HUES64 (cell line): ENCODE measurements at regions not wholly inside any gene's neighbourhood (a gene's known extent, or its start where the extent isn't known, plus 50 kb on each side); places are given as distances from the start of the nearest gene placed in this dataset.

Experiments used
- H3K27ac ChIP-seq: 2 replicates; pipeline ENCODE4 v1.7.0; 2013; ENCODE audit warnings: low read depth, low read length, inconsistent platforms
- H3K27me3 ChIP-seq: 2 replicates; pipeline ENCODE4 v1.6.1; 2013; ENCODE audit warnings: mild to moderate bottlenecking, low read length; ENCODE audit not compliant: insufficient read depth
- H3K36me3 ChIP-seq: 2 replicates; pipeline ENCODE4 v1.6.1; 2013; ENCODE audit warnings: mild to moderate bottlenecking, low read length; ENCODE audit not compliant: insufficient read depth
- H3K4me1 ChIP-seq: 2 replicates; pipeline ENCODE4 v1.6.1; 2013; ENCODE audit warnings: mild to moderate bottlenecking, low read length, moderate library complexity; ENCODE audit not compliant: insufficient read depth
- H3K4me3 ChIP-seq: 2 replicates; pipeline ENCODE4 v1.5.1; 2013; ENCODE audit warnings: mild to moderate bottlenecking, low read length, moderate library complexity
- H3K9ac ChIP-seq: 2 replicates; pipeline ENCODE4 v1.6.1; 2013; ENCODE audit warnings: mild to moderate bottlenecking, low read depth, low read length
- H3K9me3 ChIP-seq: 2 replicates; pipeline ENCODE4 v1.6.1; 2013; ENCODE audit warnings: low read depth, low read length; ENCODE audit not compliant: insufficient read depth
- WGBS: fragments of 150-250, 120-280 bp; methylation state at CpG from one replicate; pipeline ENCODE4 v1.1.7; 2013; ENCODE audit warnings: missing lambda C conversion rate; 5-methylcytosine and 5-hydroxymethylcytosine counted together

- Histone ChIP-seq H3K27me3 (no peaks in the 10 kb centered on the region), H3K4me3 (no peak overlapping the region), H3K9ac (no peak overlapping the region), H3K36me3 (no peaks in the 10 kb centered on the region), H3K9me3 (no peaks in the 10 kb centered on the region), H3K27ac (no peak overlapping the region), H3K4me1 (no peaks in the 10 kb centered on the region)
- 95% methylated on average over 36 of the region's 36 CpGs for WGBS
Observed at GRCh38 chr18:70429847-70430500, 141.1 kb downstream of the SOCS6 start.

- whole genome bisulfite sequencing: 92% methylated on average over 1 of the region's 1 CpG
Observed at GRCh38 chr18:70428439-70428838, 139.6 kb downstream of the SOCS6 start.

GRCh38 chr18:70426818-70427217 lies 138.0 kb downstream of the SOCS6 start:
- Histone ChIP-seq H3K9ac (no peak overlapping the region), H3K27ac (no peak overlapping the region), H3K9me3 (no peaks in the 10 kb centered on the region), H3K4me3 (no peak overlapping the region), H3K4me1 (peaks cover 23% of the 10 kb centered on the region), H3K36me3 (no peaks in the 10 kb centered on the region), H3K27me3 (no peaks in the 10 kb centered on the region)
- WGBS: 96% methylated on average over 9 of the region's 9 CpGs

More at GRCh38 chr18:70428439-70428838, 139.6 kb downstream of the SOCS6 start:
- Histone ChIP-seq H3K9ac (no peak overlapping the region), H3K36me3 (no peaks in the 10 kb centered on the region), H3K4me3 (no peak overlapping the region), H3K27me3 (no peaks in the 10 kb centered on the region), H3K9me3 (no peaks in the 10 kb centered on the region), H3K4me1 (peaks cover 7% of the 10 kb centered on the region; the same call in 1 of the 2 replicates), H3K27ac (no peak overlapping the region)

GRCh38 chr18:70425236-70425635 lies 136.4 kb downstream of the SOCS6 start:
- Histone ChIP-seq H3K9me3 (no peaks in the 10 kb centered on the region), H3K27me3 (no peaks in the 10 kb centered on the region), H3K4me1 (peaks cover 27% of the 10 kb centered on the region), H3K4me3 (no peak overlapping the region), H3K9ac (no peak overlapping the region), H3K27ac (no peak overlapping the region), H3K36me3 (no peaks in the 10 kb centered on the region)
- WGBS: 95% methylated on average over 3 of the region's 3 CpGs

- Histone ChIP-seq H3K4me1 (peaks cover 27% of the 10 kb centered on the region), H3K27me3 (no peaks in the 10 kb centered on the region), H3K4me3 (no peak overlapping the region), H3K27ac (no peak overlapping the region), H3K9me3 (no peaks in the 10 kb centered on the region), H3K9ac (no peak overlapping the region), H3K36me3 (no peaks in the 10 kb centered on the region)
- 85% methylated on average over 4 of the region's 4 CpGs for WGBS
Observed at GRCh38 chr18:70423988-70424387, 135.1 kb downstream of the SOCS6 start.

GRCh38 chr18:70423120-70423519 lies 134.3 kb downstream of the SOCS6 start:
- Histone ChIP-seq H3K27ac (no peak overlapping the region), H3K4me3 (no peak overlapping the region), H3K27me3 (no peaks in the 10 kb centered on the region), H3K9ac (no peak overlapping the region), H3K36me3 (no peaks in the 10 kb centered on the region), H3K4me1 (peaks cover 27% of the 10 kb centered on the region), H3K9me3 (no peaks in the 10 kb centered on the region)
- WGBS: 65% methylated on average over 5 of the region's 5 CpGs

- Histone ChIP-seq H3K4me3 (no peak overlapping the region), H3K9me3 (no peaks in the 10 kb centered on the region), H3K36me3 (no peaks in the 10 kb centered on the region), H3K9ac (no peak overlapping the region), H3K4me1 (peaks cover 27% of the 10 kb centered on the region), H3K27ac (no peak overlapping the region), H3K27me3 (no peaks in the 10 kb centered on the region)
- 79% methylated on average over 1 of the region's 1 CpG for WGBS
Observed at GRCh38 chr18:70422391-70422965, 133.6 kb downstream of the SOCS6 start.

GRCh38 chr18:70421471-70422390 lies 132.9 kb downstream of the SOCS6 start:
- H3K9me3 ChIP-seq: no peaks in the 10 kb centered on the region
- H3K27me3 ChIP-seq: no peaks in the 10 kb centered on the region
- no peak overlapping the region for H3K27ac ChIP-seq
- H3K4me1 ChIP-seq: peaks cover 27% of the 10 kb centered on the region
- H3K9ac ChIP-seq: no peak overlapping the region
- no peaks in the 10 kb centered on the region for H3K36me3 ChIP-seq
- 80% methylated on average over 8 of the region's 8 CpGs for WGBS
- H3K4me3 ChIP-seq: no peak overlapping the region

GRCh38 chr18:70420146-70420898 lies 131.5 kb downstream of the SOCS6 start:
- 91% methylated on average over 4 of the region's 4 CpGs for WGBS
- Histone ChIP-seq H3K4me1 (peaks cover 27% of the 10 kb centered on the region), H3K9ac (no peak overlapping the region), H3K27ac (no peak overlapping the region), H3K4me3 (no peak overlapping the region), H3K36me3 (no peaks in the 10 kb centered on the region), H3K9me3 (no peaks in the 10 kb centered on the region), H3K27me3 (no peaks in the 10 kb centered on the region)

GRCh38 chr18:70419526-70419925 lies 130.7 kb downstream of the SOCS6 start:
- Histone ChIP-seq H3K27ac (no peak overlapping the region), H3K4me3 (no peak overlapping the region), H3K27me3 (no peaks in the 10 kb centered on the region), H3K36me3 (no peaks in the 10 kb centered on the region), H3K9ac (no peak overlapping the region), H3K9me3 (no peaks in the 10 kb centered on the region), H3K4me1 (peaks cover 27% of the 10 kb centered on the region)
- WGBS: 92% methylated on average over 2 of the region's 3 CpGs
